Gastroesophageal sphincter (tissue), 4 donors: ENCODE measurements at regions not wholly inside any gene's neighbourhood (a gene's known extent, or its start where the extent isn't known, plus 50 kb on each side); places are given as distances from the start of the nearest gene placed in this dataset.
"Not testable (repeated sequence)": the region's sequence is repeated elsewhere in the genome, so short reads cannot be mapped to it uniquely, and the experiment has no call there.

ENCODE experiments used
- ATAC-seq: fragments of 150-250 bp; one replicate; pipeline ENCODE4 v1.9.1; 2016; ENCODE audit warnings: mild to moderate bottlenecking, moderate library complexity
- H3K27ac ChIP-seq, 4 donors: fragments of 200-600 bp; sonication (generic) in 3 of 4; 1 replicate in 3 of 4; 2 replicates in 1 of 4; pipeline ENCODE4 v1.5.1; 2016 to 2019
- H3K27me3 ChIP-seq: fragments of 200-600 bp; sonication (generic); one replicate; pipeline ENCODE4 v1.5.1; 2019
- H3K36me3 ChIP-seq, 2 donors: fragments of 200-600 bp; sonication (generic); one replicate each; pipeline ENCODE4 v1.5.1; 2019; ENCODE audit warnings: control low read depth in 1 of 2
- H3K4me1 ChIP-seq, 3 donors: fragments of 200-600 bp; sonication (generic); 1 replicate in 2 of 3; 2 replicates in 1 of 3; pipeline ENCODE4 v1.5.1; 2016 to 2019; ENCODE audit warnings: control low read depth in 2 of 3
- H3K4me3 ChIP-seq, 2 donors: fragments of 200-600 bp; sonication (generic); one replicate each; pipeline ENCODE4 v1.5.1; 2019; ENCODE audit warnings: mild to moderate bottlenecking in 1 of 2, moderate library complexity in 1 of 2
- H3K9me3 ChIP-seq, 3 donors: fragments of 200-600 bp; sonication (generic); one replicate each; pipeline ENCODE4 v1.5.1; 2017 to 2019; ENCODE audit warnings: control low read depth in 2 of 3
- CTCF ChIP-seq, 4 experiments: fragments of 200-600 bp in 2 of 4; fragments of 450-650 bp in 2 of 4; sonication (generic) in 1 of 4; IDR thresholded peaks; one replicate each; pipeline ENCODE4 v1.5.1; 2017 to 2019; ENCODE audit warnings: antibody characterized with exemption in 4 of 4, mild to moderate bottlenecking in 2 of 4, moderate library complexity in 2 of 4
- EP300 ChIP-seq: sonication (generic); formaldehyde crosslinking; IDR thresholded peaks from one replicate; pipeline ENCODE4 v1.6.1; 2017; ENCODE audit warnings: antibody characterized with exemption, mild to moderate bottlenecking
- POLR2A ChIP-seq, 2 donors: fragments of 450-650 bp; IDR thresholded peaks; one replicate each; pipeline ENCODE4 v1.6.1; 2017; ENCODE audit warnings: antibody characterized with exemption in 2 of 2, mild to moderate bottlenecking in 2 of 2, moderate library complexity in 1 of 2
- POLR2AphosphoS5 ChIP-seq: sonication (generic); formaldehyde crosslinking; IDR thresholded peaks from one replicate; pipeline ENCODE4 v1.6.1; 2017; ENCODE audit warnings: antibody characterized with exemption
- WGBS, 2 donors: methylation state at CpG; one replicate each; pipeline ENCODE4 v1.1.5; 2018; ENCODE audit warnings: low coverage in 1 of 2; 5-methylcytosine and 5-hydroxymethylcytosine counted together

GRCh38 chr7:115177823-115178222 is 255.9 kb downstream of the MDFIC start:
- Histone ChIP-seq H3K4me3 (no peak overlapping the region), H3K27ac (no peak overlapping the region), H3K36me3 (no peaks in the 10 kb centered on the region), H3K9me3 (no peaks in the 10 kb centered on the region), H3K4me1 (peaks cover 0 to 11% (median 0%) of the 10 kb centered on the region in 3 donors), H3K27me3 (no peaks in the 10 kb centered on the region)
- 75 to 87% methylated on average over 3 of the region's 3 CpGs for WGBS, 2 donors
- TF ChIP-seq POLR2AphosphoS5 (no peak), CTCF (IDR thresholded peaks at IDR 0.05) (no peak), EP300 (no peak), POLR2A (IDR thresholded peaks at IDR 0.05) (no peak)
- ATAC-seq = no peak

GRCh38 chr7:115177103-115177502 is 255.2 kb downstream of the MDFIC start:
- 67 to 70% methylated on average over 1 of the region's 1 CpG for WGBS, 2 donors
- TF ChIP-seq EP300 = no peak
- no peak for TF ChIP-seq POLR2A (IDR thresholded peaks at IDR 0.05)
- no peak for TF ChIP-seq POLR2AphosphoS5
- no peak for TF ChIP-seq CTCF (IDR thresholded peaks at IDR 0.05)

GRCh38 chr7:115172397-115172796 is 250.5 kb downstream of the MDFIC start:
- not testable (repeated sequence) for H3K9me3 ChIP-seq, H3K4me3 ChIP-seq, H3K27me3 ChIP-seq, ATAC-seq, H3K4me1 ChIP-seq, H3K27ac ChIP-seq, H3K36me3 ChIP-seq
- 94% methylated on average over 7 of the region's 8 CpGs; no CpG with 5 or more reads in 1 of the 2 donors for WGBS, 2 donors

More at GRCh38 chr7:115177103-115177502, 255.2 kb downstream of the MDFIC start:
- H3K27ac ChIP-seq = no peak overlapping the region
- H3K4me3 ChIP-seq = no peak overlapping the region
- H3K9me3 ChIP-seq = no peaks in the 10 kb centered on the region
- no peaks in the 10 kb centered on the region for H3K36me3 ChIP-seq
- H3K4me1 ChIP-seq = peaks cover 0 to 11% (median 0%) of the 10 kb centered on the region in 3 donors
- H3K27me3 ChIP-seq = no peaks in the 10 kb centered on the region
- no peak for ATAC-seq

- Histone ChIP-seq H3K27me3 (no peaks in the 10 kb centered on the region), H3K4me3 (no peak overlapping the region), H3K27ac (no peak overlapping the region), H3K9me3 (no peaks in the 10 kb centered on the region), H3K36me3 (no peaks in the 10 kb centered on the region), H3K4me1 (no peaks in the 10 kb centered on the region)
- WGBS, 2 donors = 80 to 81% methylated on average over 4 of the region's 4 CpGs
- TF ChIP-seq POLR2AphosphoS5 (no peak), EP300 (no peak), CTCF (IDR thresholded peaks at IDR 0.05) (no peak), POLR2A (IDR thresholded peaks at IDR 0.05) (no peak)
- ATAC-seq = no peak
These were observed 232.0 kb downstream of the MDFIC start for GRCh38 chr7:115153769-115154477.

GRCh38 chr7:115153176-115153575 is 231.3 kb downstream of the MDFIC start:
- no peaks in the 10 kb centered on the region for H3K9me3 ChIP-seq
- WGBS, 2 donors = 94% methylated on average over 2 to 3 of the region's 3 CpGs
- no peaks in the 10 kb centered on the region for H3K27me3 ChIP-seq
- no peak overlapping the region for H3K27ac ChIP-seq
- TF ChIP-seq CTCF (IDR thresholded peaks at IDR 0.05) = no peak
- TF ChIP-seq POLR2AphosphoS5 = no peak
- TF ChIP-seq EP300 = no peak
- no peak for TF ChIP-seq POLR2A (IDR thresholded peaks at IDR 0.05)
- H3K4me1 ChIP-seq = no peaks in the 10 kb centered on the region
- no peaks in the 10 kb centered on the region for H3K36me3 ChIP-seq
- no peak overlapping the region for H3K4me3 ChIP-seq
- ATAC-seq = no peak
